ENCODE measurements at regions not wholly inside any gene's neighbourhood (a gene's known extent, or its start where the extent isn't known, plus 50 kb on each side); places are given as distances from the start of the nearest gene placed in this dataset.

- TF ChIP-seq POLR2A (IDR thresholded peaks at IDR 0.05): no peak
- TF ChIP-seq CTCF (IDR thresholded peaks at IDR 0.05): peak; percentile 19 to 36 (median 33)
Observed at GRCh38 chr6:138007014-138007472, 100.2 kb downstream of the PERP start.

Data from breast epithelium (tissue), 3 donors.